ENCODE measurements at regions not wholly inside any gene's neighbourhood (a gene's known extent, or its start where the extent isn't known, plus 50 kb on each side); places are given as distances from the start of the nearest gene placed in this dataset.

GRCh38 chr3:148262980-148263379 is 434.7 kb upstream of the AGTR1 start:
- CTCF ChIA-PET = interaction anchor here (0.8 kb wide), 1 partner anchor 189 kb away, joined by 3 read pairs; no protein-coding TSS in a partner anchor
- no peaks in the 10 kb centered on the region for H3K4me1 Mint-ChIP-seq (ENCODE audit: insufficient read depth, unreplicated experiment)
- no peaks in the 10 kb centered on the region for H3K9me3 Mint-ChIP-seq (ENCODE audit: unreplicated experiment)

GRCh38 chr3:148265841-148266240 is 431.9 kb upstream of the AGTR1 start:
- Mint-ChIP-seq H3K27me3 (ENCODE audit: insufficient read depth, unreplicated experiment) (peaks cover 61% of the 10 kb centered on the region), H3K36me3 (ENCODE audit: insufficient read depth, unreplicated experiment) (peaks cover 6% of the 10 kb centered on the region), H3K4me3 (ENCODE audit: unreplicated experiment) (no peak overlapping the region), H3K9me3 (ENCODE audit: unreplicated experiment) (peaks cover 8% of the 10 kb centered on the region), H3K4me1 (ENCODE audit: insufficient read depth, unreplicated experiment) (no peaks in the 10 kb centered on the region), H3K27ac (ENCODE audit: low read depth, unreplicated experiment) (no peak overlapping the region)
- intact Hi-C loops (cut with micrococcal nuclease) = no loop called here
- ChIA-PET CTCF (no interaction called here), POLR2A (no interaction called here)
- no peak for TF ChIP-seq CTCF (IDR thresholded peaks at IDR 0.05; ENCODE audit: unreplicated experiment)
- DNase-seq (ENCODE audit: unreplicated experiment) = no peak
- BruUV-seq (replicated peaks) = no TSS peak

More at GRCh38 chr3:148262980-148263379, 434.7 kb upstream of the AGTR1 start:
- H3K27ac Mint-ChIP-seq (ENCODE audit: low read depth, unreplicated experiment) = no peak overlapping the region
- TF ChIP-seq CTCF (IDR thresholded peaks at IDR 0.05; ENCODE audit: unreplicated experiment) = no peak
- DNase-seq (ENCODE audit: unreplicated experiment) = no peak
- no TSS peak for BruUV-seq (replicated peaks)
- POLR2A ChIA-PET = no interaction called here
- intact Hi-C loops (cut with micrococcal nuclease) = no loop called here
- H3K27me3 Mint-ChIP-seq (ENCODE audit: insufficient read depth, unreplicated experiment) = peaks cover 54% of the 10 kb centered on the region
- peaks cover under 1% of the 10 kb centered on the region for H3K36me3 Mint-ChIP-seq (ENCODE audit: insufficient read depth, unreplicated experiment)
- no peak overlapping the region for H3K4me3 Mint-ChIP-seq (ENCODE audit: unreplicated experiment)

GRCh38 chr3:148266341-148266740 is 431.4 kb upstream of the AGTR1 start:
- no TSS peak for BruUV-seq (replicated peaks)
- no peak for TF ChIP-seq CTCF (IDR thresholded peaks at IDR 0.05; ENCODE audit: unreplicated experiment)
- ChIA-PET POLR2A (no interaction called here), CTCF (no interaction called here)
- Mint-ChIP-seq H3K27me3 (ENCODE audit: insufficient read depth, unreplicated experiment) (peaks cover 56% of the 10 kb centered on the region), H3K27ac (ENCODE audit: low read depth, unreplicated experiment) (no peak overlapping the region), H3K4me3 (ENCODE audit: unreplicated experiment) (no peak overlapping the region), H3K4me1 (ENCODE audit: insufficient read depth, unreplicated experiment) (no peaks in the 10 kb centered on the region), H3K36me3 (ENCODE audit: insufficient read depth, unreplicated experiment) (peaks cover 6% of the 10 kb centered on the region), H3K9me3 (ENCODE audit: unreplicated experiment) (peaks cover 8% of the 10 kb centered on the region)
- intact Hi-C loops (cut with micrococcal nuclease) = no loop called here
- no peak for DNase-seq (ENCODE audit: unreplicated experiment)

GRCh38 chr3:148269816-148270215 is 427.9 kb upstream of the AGTR1 start:
- no TSS peak for BruUV-seq (replicated peaks)

More at GRCh38 chr3:148269816-148270215, 427.9 kb upstream of the AGTR1 start:
- no peak overlapping the region for H3K27ac Mint-ChIP-seq (ENCODE audit: low read depth, unreplicated experiment)
- intact Hi-C loops (cut with micrococcal nuclease) = loop anchor here (1.0 kb wide), 1 partner anchor 26 kb away; no protein-coding TSS in a partner anchor
- DNase-seq (ENCODE audit: unreplicated experiment) = no peak
- no peak for TF ChIP-seq CTCF (IDR thresholded peaks at IDR 0.05; ENCODE audit: unreplicated experiment)
- peaks cover 6% of the 10 kb centered on the region for H3K36me3 Mint-ChIP-seq (ENCODE audit: insufficient read depth, unreplicated experiment)
- ChIA-PET CTCF (no interaction called here), POLR2A (no interaction called here)
- H3K4me3 Mint-ChIP-seq (ENCODE audit: unreplicated experiment) = no peak overlapping the region
- H3K27me3 Mint-ChIP-seq (ENCODE audit: insufficient read depth, unreplicated experiment) = peaks cover 53% of the 10 kb centered on the region
- H3K4me1 Mint-ChIP-seq (ENCODE audit: insufficient read depth, unreplicated experiment) = no peaks in the 10 kb centered on the region
- H3K9me3 Mint-ChIP-seq (ENCODE audit: unreplicated experiment) = peaks cover 8% of the 10 kb centered on the region
